LNCAP (cell line): ENCODE measurements at regions not wholly inside any gene's neighbourhood (a gene's known extent, or its start where the extent isn't known, plus 50 kb on each side); places are given as distances from the start of the nearest gene placed in this dataset.

Experiments used
- TF ChIP-seq, protein P1 (sequence below): fragments of 450-650 bp; IDR thresholded peaks from 2 replicates; pipeline ENCODE4 v1.5.1; 2017; ENCODE audit warnings: mild to moderate bottlenecking

GRCh38 chr20:40522405-40522804, 166.6 kb downstream of the MAFB start:
- TF ChIP-seq, protein P1, sequence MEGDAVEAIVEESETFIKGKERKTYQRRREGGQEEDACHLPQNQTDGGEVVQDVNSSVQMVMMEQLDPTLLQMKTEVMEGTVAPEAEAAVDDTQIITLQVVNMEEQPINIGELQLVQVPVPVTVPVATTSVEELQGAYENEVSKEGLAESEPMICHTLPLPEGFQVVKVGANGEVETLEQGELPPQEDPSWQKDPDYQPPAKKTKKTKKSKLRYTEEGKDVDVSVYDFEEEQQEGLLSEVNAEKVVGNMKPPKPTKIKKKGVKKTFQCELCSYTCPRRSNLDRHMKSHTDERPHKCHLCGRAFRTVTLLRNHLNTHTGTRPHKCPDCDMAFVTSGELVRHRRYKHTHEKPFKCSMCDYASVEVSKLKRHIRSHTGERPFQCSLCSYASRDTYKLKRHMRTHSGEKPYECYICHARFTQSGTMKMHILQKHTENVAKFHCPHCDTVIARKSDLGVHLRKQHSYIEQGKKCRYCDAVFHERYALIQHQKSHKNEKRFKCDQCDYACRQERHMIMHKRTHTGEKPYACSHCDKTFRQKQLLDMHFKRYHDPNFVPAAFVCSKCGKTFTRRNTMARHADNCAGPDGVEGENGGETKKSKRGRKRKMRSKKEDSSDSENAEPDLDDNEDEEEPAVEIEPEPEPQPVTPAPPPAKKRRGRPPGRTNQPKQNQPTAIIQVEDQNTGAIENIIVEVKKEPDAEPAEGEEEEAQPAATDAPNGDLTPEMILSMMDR, result no peak

DNA sequence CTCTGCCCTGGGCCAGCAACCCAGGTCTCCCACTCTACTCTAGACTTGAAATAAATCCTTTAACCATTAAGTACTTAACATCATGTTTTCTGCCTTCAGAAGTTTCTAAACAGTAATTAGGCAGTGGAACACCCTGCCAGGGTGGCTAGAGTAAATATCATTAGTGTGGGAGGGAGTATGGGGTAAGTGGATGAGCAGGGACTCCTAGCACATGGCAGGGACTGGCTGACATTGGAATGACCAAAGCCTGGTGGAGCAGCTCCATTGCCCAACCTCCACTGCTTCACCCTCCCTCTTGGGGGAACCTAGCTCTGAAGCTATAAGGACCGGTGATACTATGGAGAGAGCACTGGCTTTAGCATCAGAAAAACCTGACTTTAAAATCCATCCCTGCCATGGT, 167.1 kb downstream of the MAFB start:
- TF ChIP-seq, protein P1, result no peak

DNA sequence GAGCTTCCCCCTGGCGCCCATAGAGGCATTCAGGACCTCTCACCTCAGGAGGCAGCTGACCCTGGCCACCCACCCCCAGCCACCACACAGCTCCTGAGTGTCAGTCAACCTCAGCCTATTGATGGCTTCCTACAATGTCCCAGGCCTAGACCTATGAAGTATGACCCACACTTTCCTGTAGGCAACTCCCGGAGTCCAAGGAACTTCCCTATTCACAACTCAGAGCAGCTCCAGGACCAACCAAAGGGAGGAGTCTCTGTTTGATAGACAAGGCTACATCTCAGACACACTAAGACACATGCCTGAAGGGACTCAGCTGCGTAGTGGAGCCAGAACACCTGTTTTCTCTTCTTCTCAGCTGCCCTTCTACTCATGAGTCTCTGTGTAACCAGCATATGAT, 169.1 kb downstream of the MAFB start:
- TF ChIP-seq, protein P1, result no peak

GRCh38 chr20:40512994-40513393, 176.0 kb downstream of the MAFB start:
- TF ChIP-seq, protein P1, result no peak

GRCh38 chr20:40512591-40512990, 176.4 kb downstream of the MAFB start:
- TF ChIP-seq, protein P1, result no peak

- TF ChIP-seq, protein P1, result no peak
Measured at GRCh38 chr20:40511478-40511877, 177.6 kb downstream of the MAFB start.

DNA sequence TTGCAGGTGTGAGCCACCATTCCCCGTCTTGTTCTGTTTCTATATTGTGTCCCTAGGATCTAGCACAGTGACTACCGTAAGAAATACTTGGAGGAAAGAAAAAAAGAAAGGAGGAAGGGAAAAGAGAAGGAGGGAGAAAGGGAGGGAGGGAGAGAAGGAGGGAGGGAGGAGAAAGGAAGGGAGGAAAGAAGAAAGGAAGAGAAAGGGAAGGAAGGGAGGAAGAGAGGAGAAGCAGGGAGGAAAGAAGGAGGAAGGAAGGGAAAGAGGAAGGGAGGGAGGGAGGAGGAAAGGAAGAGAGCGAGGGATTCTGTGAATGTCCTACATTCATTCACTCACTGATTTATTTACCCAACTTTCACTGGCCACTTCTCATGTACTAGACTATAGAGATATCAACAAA, 178.4 kb downstream of the MAFB start:
- TF ChIP-seq, protein P1, result no peak

DNA sequence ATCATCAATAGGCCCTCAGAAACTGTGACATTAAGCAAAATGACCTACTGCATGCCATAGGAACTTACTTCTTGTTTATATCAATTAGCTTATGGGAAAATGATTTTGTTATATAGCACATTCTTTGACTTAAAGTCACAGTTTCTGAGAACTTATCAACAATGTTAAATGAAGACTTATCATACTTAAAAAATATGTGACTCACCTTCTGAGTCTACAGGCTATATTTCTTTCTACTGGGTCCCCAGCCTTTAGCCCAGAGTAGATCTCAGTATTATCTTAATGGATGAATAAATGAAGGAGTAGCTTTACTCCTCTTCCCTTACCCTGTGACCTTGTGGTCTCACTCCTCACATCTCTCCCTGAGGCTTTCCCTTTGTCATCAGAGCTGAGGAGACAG, 180.2 kb downstream of the MAFB start:
- TF ChIP-seq, protein P1, result no peak
